HG02840 (cell line): ENCODE measurements at regions not wholly inside any gene's neighbourhood (a gene's known extent, or its start where the extent isn't known, plus 50 kb on each side); places are given as distances from the start of the nearest gene placed in this dataset.

Source experiments
- ATAC-seq: cut with Tn5 transposase; IDR thresholded peaks from one replicate; pipeline ENCODE4 v1.9.1; 2021; ENCODE audit warnings: mild to moderate bottlenecking, moderate library complexity, moderate number of reproducible peaks; ENCODE audit not compliant: unreplicated experiment, low FRiP score

DNA sequence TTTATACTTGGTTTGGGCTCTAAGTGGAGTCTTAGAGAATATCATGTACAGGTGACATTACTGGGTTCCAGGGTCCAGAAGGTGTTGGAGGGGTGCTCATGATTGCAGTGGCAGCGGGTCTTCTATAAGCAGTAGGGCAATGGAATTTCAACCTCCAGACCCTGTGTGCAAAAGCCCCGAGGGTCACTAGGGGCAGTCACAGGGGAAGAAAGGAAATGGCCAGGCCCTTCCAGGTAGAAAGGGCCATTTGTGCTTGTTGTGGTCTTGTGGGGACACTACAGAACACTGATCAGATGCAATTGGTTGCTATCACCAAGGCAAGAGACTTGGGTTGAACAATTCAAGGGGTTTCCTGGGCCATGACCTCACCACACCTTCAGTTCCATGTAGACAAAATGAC, 283.4 kb downstream of the GADD45G start:
- ATAC-seq, result no peak

DNA sequence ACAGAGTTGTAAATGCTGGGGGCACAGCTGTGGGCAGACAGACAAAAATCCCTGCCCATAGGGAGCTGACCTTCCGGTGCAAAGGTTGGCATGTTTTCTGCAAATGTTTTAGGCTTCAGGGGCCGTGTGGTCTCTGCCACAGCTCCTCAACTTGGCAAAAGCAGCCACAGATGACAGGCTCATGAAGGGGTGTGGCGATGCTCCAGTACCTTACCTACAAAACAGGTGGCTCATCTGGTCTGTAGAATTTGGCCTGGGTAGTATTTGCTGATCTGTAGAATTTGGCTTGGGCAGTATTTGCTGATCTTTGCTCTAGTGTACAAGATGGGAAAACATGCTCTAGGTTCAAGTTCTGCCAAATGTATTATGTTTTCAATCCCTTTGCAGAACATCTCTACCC, 283.9 kb downstream of the GADD45G start:
- ATAC-seq, result no peak

DNA sequence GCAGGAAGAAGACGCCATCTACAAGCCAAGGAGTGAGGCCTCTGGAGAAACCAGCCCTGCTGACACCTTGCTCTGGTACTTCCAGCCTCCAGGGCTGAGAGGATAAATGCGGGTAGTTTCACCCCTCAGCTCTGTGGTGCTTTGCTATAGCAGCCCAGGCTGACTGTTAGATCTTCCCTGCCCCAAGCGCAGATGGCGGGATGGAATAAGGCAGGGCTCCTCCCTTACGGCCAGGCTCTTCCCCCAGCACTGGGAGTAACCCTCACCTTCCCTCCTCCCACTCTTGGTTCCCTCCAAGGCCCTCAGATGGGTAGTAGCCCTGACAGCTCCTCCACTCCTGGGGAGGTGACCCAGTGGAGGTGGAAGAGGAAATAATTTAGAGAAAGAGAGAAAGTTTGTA, 285.1 kb downstream of the GADD45G start:
- ATAC-seq, result no peak

DNA sequence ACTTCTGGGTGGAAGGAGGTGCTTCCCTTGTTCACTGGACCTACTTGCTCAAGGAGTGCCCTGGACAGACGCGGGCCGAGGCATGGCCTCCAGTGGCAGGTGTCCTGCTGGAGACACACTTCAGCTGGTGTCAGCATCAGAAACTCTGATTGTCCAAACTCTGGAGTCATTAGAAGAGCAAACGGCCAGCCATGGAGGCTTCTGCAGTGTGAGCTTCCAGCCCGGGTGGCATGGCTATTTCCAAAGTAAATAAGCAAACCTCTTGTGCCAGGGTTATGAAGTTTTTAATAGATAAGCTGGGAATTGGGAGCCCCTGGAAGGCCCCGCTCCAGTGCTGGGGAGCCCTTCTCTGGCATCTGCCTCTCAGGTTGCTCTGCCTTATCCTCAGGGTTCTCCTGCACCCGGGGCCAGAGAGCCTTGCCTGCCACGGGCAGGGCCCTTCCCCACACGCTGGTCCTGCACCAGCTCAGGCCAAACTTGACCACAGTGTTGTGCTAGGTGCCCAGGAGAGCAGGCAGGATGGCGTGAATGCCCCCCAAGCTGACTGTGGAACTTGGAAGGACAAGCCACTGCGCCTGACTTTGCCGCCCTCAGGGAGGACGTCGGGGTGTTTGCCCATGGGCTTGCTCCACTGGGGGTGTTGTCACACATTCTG, 285.6 kb downstream of the GADD45G start:
- ATAC-seq, result no peak

DNA sequence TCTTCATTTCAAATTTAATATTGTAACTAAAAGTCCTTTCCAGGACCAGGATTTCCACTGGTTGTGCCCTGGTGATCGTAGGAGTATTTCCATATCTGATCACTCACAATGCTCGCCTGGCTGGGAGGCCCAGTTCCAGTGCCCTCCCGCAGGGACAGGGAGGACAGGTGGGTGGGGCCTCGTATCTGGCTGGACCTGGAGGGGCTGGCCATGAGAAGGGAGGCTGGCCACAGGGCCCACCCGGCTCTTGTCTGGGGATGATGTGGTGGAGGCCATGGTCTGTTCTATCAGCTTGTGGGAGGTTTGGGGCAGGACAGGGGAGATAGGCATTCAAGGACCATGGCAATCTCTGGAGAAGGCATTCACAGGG, 286.4 kb downstream of the GADD45G start:
- ATAC-seq, result no peak

DNA sequence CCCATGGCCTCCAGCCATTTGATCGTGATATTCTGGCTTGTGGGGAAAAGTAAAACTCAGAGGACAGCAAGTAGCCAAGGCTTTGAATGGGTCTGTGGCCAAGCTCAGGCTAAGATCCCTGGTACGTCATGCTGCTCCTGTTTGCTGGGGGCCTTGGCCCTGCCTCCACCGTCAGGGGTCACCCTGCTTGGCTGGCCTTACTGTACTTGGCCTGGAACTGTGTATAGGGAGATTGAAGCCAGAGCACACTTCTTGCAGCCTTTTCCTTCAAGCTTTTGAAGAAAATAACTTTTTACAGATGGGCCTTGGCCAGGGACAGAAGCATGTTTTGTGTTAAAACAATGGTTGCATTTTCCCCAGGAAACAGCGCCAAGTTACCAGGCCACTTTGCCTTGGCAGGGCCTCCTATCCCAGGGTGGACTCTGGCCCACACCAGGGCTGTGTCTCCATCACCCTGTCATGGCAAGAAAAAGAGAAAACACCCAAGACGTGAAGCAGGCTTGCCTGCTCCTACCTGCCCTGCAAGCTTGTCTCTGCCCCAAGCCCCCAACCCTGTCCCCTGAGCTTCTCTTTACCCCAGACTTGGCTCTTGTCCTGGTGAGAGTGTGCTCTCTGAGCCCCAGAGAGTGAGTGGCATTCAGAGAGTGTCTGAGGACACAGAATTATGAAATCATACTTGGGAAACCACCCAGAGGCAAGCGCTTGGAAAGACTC, 286.9 kb downstream of the GADD45G start:
- no peak for ATAC-seq

DNA sequence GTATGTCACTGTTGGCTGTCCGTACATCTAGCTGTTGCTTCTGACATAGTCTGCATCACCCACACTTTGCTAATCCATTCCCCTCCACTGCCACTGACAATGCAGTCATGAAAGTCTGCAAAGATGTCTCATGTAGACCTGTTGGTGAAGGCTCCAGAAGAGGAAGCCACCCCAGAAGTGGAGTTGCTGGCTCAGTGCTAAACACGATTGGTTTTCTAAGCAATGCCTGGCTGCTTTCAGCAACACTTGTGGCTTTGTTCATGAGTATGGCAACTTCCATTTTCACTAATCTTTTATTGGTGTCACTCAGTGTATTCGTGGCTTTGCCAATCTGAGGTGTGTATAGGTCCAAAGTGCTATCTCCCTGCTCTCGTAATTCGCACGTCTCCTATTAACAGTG, 288.1 kb downstream of the GADD45G start:
- no peak for ATAC-seq

DNA sequence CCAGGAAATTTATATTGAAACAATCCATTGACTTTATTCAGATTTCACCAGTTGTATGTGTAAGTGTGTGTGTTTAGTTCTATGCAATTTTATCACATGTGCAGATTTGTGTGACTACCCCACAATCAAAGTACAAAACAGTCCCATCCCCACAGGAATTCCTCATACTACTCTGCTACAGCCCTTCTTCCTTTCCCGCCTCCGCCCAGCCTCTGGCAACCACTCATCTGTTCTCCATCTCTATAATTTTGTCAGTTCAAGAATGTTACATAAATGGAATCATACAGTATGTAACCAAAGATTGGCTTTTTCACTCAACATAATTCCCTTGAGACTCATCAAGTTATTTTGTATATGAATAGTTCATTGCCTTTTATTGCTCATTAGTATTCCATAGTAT, 289.1 kb downstream of the GADD45G start:
- no peak for ATAC-seq

DNA sequence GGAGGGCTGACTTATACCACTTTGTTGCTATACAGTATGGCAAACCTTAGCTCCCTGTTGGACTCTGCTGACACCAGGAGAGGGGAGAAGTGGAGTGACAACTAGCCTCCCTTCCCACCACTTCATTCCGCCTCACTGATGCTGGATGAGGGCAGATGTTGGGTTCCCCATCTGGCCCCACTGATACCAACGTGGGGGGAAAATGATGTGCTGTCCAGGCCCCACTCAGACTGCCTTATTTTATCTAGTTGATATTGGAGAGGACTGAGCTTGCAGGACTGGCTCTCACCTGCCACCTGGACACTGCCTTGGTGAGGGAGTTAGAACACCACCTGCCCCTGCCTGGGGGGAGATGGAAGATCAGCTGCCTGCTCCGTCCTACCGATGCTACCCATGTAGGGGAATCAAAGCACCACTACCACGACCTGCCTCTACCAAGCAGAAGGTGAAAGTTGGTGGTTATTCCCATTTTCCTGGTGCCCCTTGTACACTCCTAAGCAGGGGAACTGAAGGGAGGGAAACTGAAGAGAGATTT, 292.1 kb downstream of the GADD45G start:
- ATAC-seq, result no peak

DNA sequence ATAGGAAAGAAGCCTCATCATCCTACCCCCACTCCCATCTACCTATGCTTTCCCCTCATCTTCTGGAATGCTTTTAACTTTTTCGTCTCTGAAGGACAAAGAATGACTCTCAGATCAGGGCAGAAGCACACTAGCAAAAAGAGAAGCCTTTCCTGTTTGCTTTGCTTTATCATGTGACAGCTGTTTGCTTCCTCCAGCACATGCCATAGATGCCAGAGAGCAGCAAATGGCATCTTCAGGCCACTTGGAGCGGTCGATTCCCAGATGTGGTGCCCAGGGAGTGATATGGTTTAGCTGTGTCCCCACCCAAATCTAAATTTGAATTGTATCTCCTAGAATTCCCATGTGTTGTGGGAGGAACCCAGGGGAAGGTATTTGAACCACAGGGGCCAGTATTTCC, 294.8 kb downstream of the GADD45G start:
- no peak for ATAC-seq

DNA sequence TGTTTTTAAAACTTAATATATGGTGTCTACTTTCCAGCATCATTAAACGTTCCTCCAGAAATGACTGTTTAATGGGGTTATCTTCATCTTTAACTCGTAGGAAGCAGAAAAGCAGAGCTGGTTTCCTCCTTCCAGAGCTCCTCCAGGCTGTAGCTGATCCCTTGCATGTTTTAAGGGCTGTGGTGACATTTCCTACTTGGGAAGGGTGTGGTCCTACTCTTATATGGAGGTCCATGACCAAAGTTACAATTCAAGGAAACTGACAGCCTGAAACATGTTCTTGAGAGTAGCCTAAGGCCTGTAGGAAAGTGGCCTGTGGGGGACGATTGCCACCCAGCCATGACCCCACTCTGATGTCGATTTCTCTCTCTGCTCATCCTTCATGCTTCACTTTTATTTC, 297.1 kb downstream of the GADD45G start:
- ATAC-seq, result no peak

DNA sequence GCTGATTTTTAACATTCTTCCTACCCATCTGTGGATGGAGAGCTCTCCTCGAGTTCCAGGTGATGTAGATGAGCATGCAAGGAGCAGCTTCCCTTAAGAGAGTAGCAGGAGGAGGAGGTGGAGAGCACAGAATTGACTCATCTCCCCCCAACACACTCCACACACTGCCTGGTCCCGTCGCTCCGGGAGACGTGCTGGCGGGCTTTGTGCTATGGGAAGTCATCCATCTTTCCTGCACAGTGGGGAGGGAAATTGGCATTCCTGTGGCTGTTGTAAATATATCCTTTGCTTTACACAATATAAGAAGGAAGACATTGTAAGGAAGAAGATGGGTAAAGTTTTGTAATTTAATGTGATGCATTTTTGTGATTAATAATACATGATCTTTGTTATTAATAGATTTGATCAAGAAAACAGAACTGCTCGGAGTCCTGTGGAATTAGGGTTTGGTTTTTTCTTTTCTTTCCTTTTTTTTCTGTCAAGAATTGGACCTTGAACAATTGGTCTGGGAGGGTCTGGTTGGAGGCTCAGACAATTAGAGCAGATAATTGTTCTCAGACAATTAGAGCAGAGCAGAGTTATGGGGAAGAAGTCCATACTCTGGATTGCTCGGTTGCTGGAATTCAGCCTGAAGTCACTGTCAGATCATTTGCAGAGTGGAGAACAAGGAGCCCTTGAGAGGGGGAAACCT, 297.8 kb downstream of the GADD45G start:
- no peak for ATAC-seq

DNA sequence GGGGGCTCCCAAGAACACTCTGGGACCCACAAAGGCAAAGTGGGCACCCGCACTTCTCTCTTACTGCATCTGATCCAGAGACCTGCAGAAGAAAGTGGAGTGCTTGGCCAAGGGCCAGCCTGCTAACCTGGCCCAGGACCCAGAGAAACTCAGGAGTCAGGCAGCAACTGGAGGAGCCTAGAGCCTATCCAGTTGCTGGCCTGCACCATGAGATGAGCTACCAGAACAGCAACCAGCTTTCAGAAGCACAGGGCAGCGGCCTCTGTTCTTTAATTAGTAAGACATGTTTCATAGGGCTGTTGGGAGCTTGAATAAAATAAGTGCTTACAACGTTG, 298.3 kb downstream of the GADD45G start:
- ATAC-seq, result no peak

DNA sequence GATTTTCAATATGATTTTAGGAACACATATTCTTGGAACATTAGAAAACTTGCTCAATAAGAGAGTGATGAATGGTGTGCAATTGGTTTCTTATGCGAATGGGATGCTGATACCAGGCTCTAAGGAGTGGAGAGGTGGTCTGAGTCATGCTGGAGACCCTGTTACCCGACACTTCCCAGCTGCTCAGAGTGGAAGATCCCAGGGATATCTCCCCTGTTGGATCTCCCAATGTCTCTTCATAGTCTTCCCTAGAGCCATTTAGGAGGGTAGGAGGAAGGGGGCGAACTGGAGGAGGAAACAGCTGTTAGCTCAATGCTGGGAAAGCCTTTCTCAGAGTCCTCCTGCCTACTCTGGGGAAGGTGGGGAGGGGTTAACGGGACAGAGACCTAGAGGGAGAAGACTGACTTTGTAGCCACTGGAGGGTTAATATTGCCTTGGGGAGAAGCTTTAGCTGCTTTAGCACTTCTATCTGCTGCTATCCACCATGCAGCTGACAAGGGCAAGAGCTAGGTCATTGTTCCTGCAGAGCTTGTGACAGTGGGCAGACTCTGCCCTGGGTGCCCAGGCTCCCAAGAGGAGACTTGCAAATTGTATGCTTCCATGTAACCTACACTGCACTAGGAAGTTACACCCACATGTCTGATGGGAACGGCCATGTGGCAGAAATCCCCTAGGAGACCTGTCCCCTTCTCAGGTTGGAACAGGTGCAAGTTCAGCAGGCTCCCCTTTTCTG, 301.0 kb downstream of the GADD45G start:
- ATAC-seq, result no peak

DNA sequence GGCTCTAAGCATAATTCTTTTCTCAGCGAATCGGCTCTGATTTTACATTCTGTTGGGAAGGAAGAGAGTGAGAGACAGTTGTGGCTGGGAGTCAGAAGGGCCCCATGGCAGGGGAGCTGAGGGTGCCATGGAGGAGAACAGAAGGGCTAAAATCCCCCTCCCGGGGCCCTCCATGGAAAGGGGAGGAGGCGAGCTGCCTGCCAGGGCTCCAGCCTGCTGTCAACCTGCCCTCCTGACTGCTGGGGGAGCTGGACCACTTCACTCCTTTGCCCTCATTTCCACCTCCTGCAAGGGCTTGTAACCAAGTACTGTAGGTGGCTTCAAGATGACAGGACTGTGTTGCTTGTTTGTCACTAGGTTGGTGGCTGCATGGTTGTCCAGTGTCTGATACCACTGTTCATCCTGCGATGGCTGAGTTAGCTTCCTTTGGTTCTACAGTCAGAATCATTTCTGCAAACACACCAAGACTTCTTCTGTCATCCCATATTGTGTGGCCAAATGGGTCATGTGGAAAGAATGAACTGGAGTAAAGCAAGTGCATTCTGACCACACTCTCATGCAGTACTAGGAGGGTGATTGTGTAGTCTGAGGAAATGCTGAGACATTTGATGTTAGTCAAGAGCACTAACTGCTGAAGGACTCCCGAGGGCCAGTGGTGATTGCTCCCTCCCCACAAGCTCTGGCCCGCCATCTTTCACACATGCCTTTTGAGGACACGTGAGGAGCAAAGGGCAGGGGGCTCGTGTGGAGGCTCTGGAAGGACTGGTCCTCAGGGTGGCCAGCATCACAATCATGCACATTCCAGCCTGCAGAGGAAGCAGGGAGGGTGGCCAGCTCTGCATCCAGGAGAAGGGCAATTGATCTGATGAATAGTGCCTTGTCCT, 307.2 kb downstream of the GADD45G start:
- ATAC-seq, result no peak

DNA sequence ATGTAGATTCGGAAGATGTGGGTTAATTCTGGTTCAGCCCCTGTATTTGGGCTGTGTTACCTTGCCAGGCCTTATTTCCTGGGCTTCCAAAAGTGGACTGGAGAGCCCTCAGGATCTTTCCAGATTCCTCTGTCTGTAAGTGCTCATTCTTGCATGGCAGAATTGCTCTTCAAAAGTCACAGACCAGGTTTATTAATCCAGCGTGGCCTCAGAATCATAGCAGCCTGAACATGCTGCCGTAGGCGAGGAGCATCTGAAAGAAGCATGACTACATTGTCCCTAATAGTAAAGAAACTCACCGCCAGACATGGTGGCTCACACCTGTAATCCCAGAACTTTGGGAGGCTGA, 307.8 kb downstream of the GADD45G start:
- no peak for ATAC-seq

DNA sequence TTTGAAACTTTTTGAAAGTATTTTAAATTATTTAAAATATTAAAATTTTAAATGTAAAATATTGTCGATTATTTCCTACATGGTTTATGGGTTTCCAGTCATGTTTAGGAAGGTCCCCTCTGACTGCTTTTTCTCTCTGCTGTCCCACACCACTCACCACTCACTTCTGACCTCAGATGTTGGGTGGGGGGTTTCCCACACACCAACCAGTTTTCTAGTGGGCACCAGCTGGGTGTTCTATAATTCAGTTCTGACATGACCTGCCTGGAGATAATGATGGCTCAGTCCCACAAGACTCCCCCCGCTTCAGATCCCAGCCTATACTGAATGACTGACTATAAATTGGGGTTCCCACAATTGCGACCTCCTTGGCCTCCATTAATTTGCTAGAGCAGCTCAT, 310.4 kb downstream of the GADD45G start:
- ATAC-seq, result no peak

DNA sequence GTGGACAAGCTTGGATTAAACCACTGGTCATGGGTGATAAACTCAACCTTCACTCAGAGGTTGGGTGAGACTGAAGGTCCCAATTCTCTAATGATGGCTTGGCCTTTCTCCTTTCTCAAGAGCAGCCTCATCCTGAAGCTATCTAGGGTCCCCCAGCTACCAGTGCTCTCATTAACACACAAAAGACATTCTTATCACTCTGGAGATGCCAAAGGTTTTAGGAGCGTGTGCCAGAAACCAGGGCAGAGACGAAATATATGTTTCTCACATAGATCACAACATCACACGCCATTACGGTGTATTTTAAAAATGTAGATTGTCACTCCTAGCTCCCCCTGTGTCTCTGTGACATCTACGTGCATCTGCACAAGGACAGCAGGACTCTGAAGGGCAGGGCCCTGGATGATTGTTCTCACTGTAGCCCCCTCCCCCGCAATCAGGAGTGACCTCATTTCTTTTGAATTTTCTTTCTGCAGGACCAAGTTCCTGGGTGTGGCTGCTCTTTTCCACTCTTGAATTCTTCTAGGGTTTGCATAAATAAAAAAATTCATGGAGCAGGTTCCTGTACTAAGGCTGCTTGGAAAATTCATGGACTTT, 311.3 kb downstream of the GADD45G start:
- ATAC-seq, result no peak

DNA sequence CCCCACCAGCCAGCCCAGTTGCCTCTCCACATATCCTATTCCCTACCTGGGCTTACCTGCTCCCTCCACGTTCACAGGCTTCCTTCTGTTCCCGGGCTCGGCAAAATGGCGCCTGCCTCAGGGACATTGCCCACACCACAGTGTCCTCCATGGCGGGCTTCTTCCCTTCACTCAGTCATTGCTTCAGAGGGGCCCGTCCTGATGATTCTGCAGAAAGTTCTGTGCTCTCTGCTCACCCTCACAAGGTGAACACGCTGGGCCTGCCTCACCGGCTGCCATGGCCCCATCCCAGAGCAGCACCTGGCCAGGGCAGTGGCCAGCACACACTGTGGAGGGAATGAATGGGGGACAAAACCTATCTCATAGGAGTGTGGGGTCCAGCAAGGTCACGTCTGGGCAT, 313.0 kb downstream of the GADD45G start:
- no peak for ATAC-seq

DNA sequence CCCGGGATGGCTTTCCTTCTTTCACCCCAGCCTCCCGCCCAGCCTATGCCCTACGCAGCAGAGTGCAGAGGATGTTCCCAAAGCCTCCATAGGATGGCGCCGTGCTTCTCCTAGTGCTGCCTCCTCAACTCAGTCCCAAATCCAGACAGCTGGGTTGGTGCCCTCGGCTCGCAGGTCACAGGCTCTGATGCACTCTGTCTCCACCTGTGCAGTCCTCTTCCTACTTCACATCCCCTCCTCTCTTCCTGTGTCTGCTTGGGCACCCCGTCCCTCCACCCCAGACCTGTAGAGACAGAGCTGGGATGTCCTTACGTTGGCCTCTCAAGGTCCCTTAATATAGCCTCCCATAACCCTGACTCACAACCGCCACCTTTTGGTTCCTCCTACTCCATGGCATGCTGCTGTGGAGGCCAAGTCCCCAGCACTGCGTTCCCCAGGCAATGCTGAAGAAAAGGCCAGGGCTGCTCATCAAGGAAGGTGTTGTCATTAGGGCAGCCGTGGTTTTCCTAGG, 314.4 kb downstream of the GADD45G start:
- no peak for ATAC-seq
